Transverse colon (tissue), 4 donors: ENCODE measurements at regions not wholly inside any gene's neighbourhood (a gene's known extent, or its start where the extent isn't known, plus 50 kb on each side); places are given as distances from the start of the nearest gene placed in this dataset.

ENCODE experiments used
- DNase-seq: peaks from one replicate; pipeline ENCODE4 v3.0.0-alpha.2; 2019
- H3K27ac ChIP-seq, 4 donors: fragments of 200-600 bp; sonication (generic); 2 replicates each; pipeline ENCODE4 v1.5.1; 2016 to 2018; ENCODE audit warnings: inconsistent platforms in 4 of 4
- H3K27me3 ChIP-seq: fragments of 200-600 bp; sonication (generic); 2 replicates; pipeline ENCODE4 v1.5.1; 2017; ENCODE audit warnings: inconsistent platforms
- H3K36me3 ChIP-seq, 4 donors: fragments of 200-600 bp; sonication (generic); 2 replicates each; pipeline ENCODE4 v1.5.1; 2017 to 2019; ENCODE audit warnings: inconsistent platforms in 4 of 4
- H3K4me1 ChIP-seq, 4 donors: fragments of 200-600 bp; sonication (generic); 2 replicates each; pipeline ENCODE4 v1.5.1; 2017 to 2020; ENCODE audit warnings: inconsistent platforms in 4 of 4
- H3K4me3 ChIP-seq, 4 donors: fragments of 200-600 bp; sonication (generic); 1 replicate in 1 of 4; 2 replicates in 3 of 4; pipeline versions ENCODE4 v1.5.1 to v1.6.1; 2017 to 2019; ENCODE audit warnings: inconsistent platforms in 4 of 4
- H3K9me3 ChIP-seq, 2 donors: fragments of 200-600 bp; sonication (generic); 2 replicates each; pipeline ENCODE4 v1.5.1; 2017 to 2019; ENCODE audit warnings: inconsistent platforms in 2 of 2
- EP300 ChIP-seq: sonication (generic); formaldehyde crosslinking; IDR thresholded peaks from one replicate; pipeline ENCODE4 v1.6.1; 2017; ENCODE audit warnings: antibody characterized with exemption, low read depth
- POLR2A ChIP-seq: fragments of 450-650 bp; IDR thresholded peaks from one replicate; pipeline ENCODE4 v1.6.1; 2016; ENCODE audit warnings: antibody characterized with exemption, mild to moderate bottlenecking, moderate library complexity
- POLR2AphosphoS5 ChIP-seq, 3 donors: sonication (generic); formaldehyde crosslinking; IDR thresholded peaks; one replicate each; pipeline ENCODE4 v1.6.1; 2016; ENCODE audit warnings: antibody characterized with exemption in 3 of 3
- WGBS, 2 donors: methylation state at CpG; one replicate each; pipeline ENCODE4 v1.1.5; 2018; ENCODE audit warnings: low coverage in 1 of 2; 5-methylcytosine and 5-hydroxymethylcytosine counted together
- in situ Hi-C, 4 donors: fragments of 200-750 bp; cut with MboI; loops; one replicate each; pipeline versions ENCODE4 v1.15.0 to v1.15.1; 2017; ENCODE audit warnings: low sequenced_read_pairs in 3 of 4, low pct_ligation_motif_present in 1 of 4, low pct_unique_long_range_greater_than_20kb in 1 of 4
- intact Hi-C: fragments of 100-400 bp; cut with DNase I; formaldehyde crosslinking; loops from one replicate; pipeline ENCODE4 v1.15.1; 2023; ENCODE audit warnings: low total_unique reads
- TF ChIP-seq, protein P1 (sequence below), 5 experiments: fragments of 200-600 bp in 3 of 5; fragments of 450-650 bp in 2 of 5; sonication (generic) in 3 of 5; IDR thresholded peaks; 1 replicate in 2 of 5; 2 replicates in 3 of 5; pipeline ENCODE4 v1.5.1; 2016 to 2017; ENCODE audit warnings: antibody characterized with exemption in 5 of 5, inconsistent platforms in 3 of 5, mild to moderate bottlenecking in 2 of 5, moderate library complexity in 1 of 5

GRCh38 chr7:156120552-156120951 is 308.3 kb upstream of the SHH start:
- no peaks in the 10 kb centered on the region for H3K4me1 ChIP-seq
- intact Hi-C loops, result no loop called here
- in situ Hi-C loops, result no loop called here
- WGBS, 2 donors, result 90 to 91% methylated on average over 4 to 17 of the region's 17 CpGs
- no peak overlapping the region for H3K27ac ChIP-seq
- DNase-seq, result no peak
- no peak overlapping the region for H3K4me3 ChIP-seq
- H3K9me3 ChIP-seq, result no peaks in the 10 kb centered on the region
- H3K27me3 ChIP-seq, result no peaks in the 10 kb centered on the region
- no peaks in the 10 kb centered on the region for H3K36me3 ChIP-seq
- TF ChIP-seq POLR2AphosphoS5 (IDR thresholded peaks at IDR 0.05) (no peak), POLR2A (no peak), EP300 (no peak)
- TF ChIP-seq, protein P1, sequence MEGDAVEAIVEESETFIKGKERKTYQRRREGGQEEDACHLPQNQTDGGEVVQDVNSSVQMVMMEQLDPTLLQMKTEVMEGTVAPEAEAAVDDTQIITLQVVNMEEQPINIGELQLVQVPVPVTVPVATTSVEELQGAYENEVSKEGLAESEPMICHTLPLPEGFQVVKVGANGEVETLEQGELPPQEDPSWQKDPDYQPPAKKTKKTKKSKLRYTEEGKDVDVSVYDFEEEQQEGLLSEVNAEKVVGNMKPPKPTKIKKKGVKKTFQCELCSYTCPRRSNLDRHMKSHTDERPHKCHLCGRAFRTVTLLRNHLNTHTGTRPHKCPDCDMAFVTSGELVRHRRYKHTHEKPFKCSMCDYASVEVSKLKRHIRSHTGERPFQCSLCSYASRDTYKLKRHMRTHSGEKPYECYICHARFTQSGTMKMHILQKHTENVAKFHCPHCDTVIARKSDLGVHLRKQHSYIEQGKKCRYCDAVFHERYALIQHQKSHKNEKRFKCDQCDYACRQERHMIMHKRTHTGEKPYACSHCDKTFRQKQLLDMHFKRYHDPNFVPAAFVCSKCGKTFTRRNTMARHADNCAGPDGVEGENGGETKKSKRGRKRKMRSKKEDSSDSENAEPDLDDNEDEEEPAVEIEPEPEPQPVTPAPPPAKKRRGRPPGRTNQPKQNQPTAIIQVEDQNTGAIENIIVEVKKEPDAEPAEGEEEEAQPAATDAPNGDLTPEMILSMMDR (IDR thresholded peaks at IDR 0.05), result no peak

DNA sequence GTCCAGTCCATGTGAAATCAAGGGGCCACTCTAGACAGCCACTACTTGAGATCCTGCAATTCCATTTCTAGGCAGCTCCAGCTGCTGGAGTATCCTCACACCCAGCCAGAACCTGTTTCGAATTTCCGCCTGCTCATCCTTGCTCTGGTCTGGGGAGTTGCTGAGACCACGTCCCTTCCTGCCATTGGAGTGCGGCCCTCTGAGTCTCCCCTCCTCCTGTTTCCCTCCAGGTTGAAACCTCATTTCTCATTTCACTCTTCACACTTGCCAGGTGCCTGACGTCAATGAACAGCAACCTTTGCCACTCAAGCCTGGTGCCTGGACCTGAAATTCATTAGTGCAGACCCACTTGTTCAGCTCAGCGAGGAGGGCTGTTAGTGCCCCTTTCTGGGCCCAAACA is 307.5 kb upstream of the SHH start:
- TF ChIP-seq, protein P1 (IDR thresholded peaks at IDR 0.05), result no peak
- TF ChIP-seq EP300, result no peak
- no peak for TF ChIP-seq POLR2A
- no peak for TF ChIP-seq POLR2AphosphoS5 (IDR thresholded peaks at IDR 0.05)
- no peaks in the 10 kb centered on the region for H3K27me3 ChIP-seq
- no peak for DNase-seq
- no peak overlapping the region for H3K4me3 ChIP-seq
- no peaks in the 10 kb centered on the region for H3K4me1 ChIP-seq
- no peak overlapping the region for H3K27ac ChIP-seq
- no peaks in the 10 kb centered on the region for H3K9me3 ChIP-seq
- intact Hi-C loops, result no loop called here
- in situ Hi-C loops, result no loop called here
- H3K36me3 ChIP-seq, result no peaks in the 10 kb centered on the region
- 84 to 88% methylated on average over 3 to 6 of the region's 6 CpGs for WGBS, 2 donors

- DNase-seq, result no peak
- Histone ChIP-seq H3K36me3 (no peaks in the 10 kb centered on the region), H3K4me1 (no peaks in the 10 kb centered on the region), H3K27ac (no peak overlapping the region), H3K4me3 (no peak overlapping the region), H3K27me3 (no peaks in the 10 kb centered on the region), H3K9me3 (no peaks in the 10 kb centered on the region)
- in situ Hi-C loops, result no loop called here
- WGBS, 2 donors, result 84 to 89% methylated on average over 5 to 6 of the region's 6 CpGs
- intact Hi-C loops, result no loop called here
- TF ChIP-seq POLR2AphosphoS5 (IDR thresholded peaks at IDR 0.05) (no peak), EP300 (no peak), POLR2A (no peak)
- TF ChIP-seq, protein P1 (IDR thresholded peaks at IDR 0.05), result no peak
Measured at GRCh38 chr7:156118248-156118645, 306.0 kb upstream of the SHH start.

GRCh38 chr7:156117542-156118247 is 305.4 kb upstream of the SHH start:
- H3K27me3 ChIP-seq, result no peaks in the 10 kb centered on the region
- H3K4me1 ChIP-seq, result no peaks in the 10 kb centered on the region
- H3K9me3 ChIP-seq, result no peaks in the 10 kb centered on the region
- intact Hi-C loops (no loop called here), in situ Hi-C loops (no loop called here)
- H3K36me3 ChIP-seq, result no peaks in the 10 kb centered on the region
- no peak overlapping the region for H3K4me3 ChIP-seq
- H3K27ac ChIP-seq, result no peak overlapping the region
- WGBS, 2 donors, result 77 to 82% methylated on average over 8 of the region's 8 CpGs
- no peak for DNase-seq
- TF ChIP-seq POLR2AphosphoS5 (IDR thresholded peaks at IDR 0.05), result no peak
- no peak for TF ChIP-seq POLR2A
- TF ChIP-seq, protein P1 (IDR thresholded peaks at IDR 0.05), result no peak
- TF ChIP-seq EP300, result no peak
